ENCODE measurements at regions not wholly inside any gene's neighbourhood (a gene's known extent, or its start where the extent isn't known, plus 50 kb on each side); places are given as distances from the start of the nearest gene placed in this dataset.

DNA sequence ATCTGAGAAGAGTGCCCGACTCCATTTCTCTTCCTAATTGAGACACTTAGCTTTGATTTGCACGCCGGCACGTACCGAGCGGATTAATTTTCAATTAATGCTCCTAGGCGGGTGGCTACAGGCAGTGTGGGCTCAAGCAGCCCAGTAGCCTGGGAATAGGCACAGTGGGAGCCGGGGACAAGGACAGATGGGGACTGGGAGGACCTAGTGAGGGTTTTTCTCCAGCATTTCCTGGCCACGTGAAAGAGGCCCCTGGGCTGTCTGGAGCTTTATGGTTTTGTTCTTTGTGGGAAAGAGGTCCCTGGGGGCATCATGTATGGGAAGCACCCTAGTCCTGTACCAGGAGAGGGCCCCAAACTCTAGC is 78.6 kb upstream of the CSF3R start:
- ATAC-seq = no peak
- H3K27ac ChIP-seq = no peak overlapping the region
- DNase-seq (ENCODE audit: low read depth in 1 of 2, low spot score in 1 of 2) = no peak
- H3K4me2 ChIP-seq = no peak overlapping the region
- WGBS (ENCODE audit: missing lambda C conversion rate) = 61% methylated on average over 8 of the region's 9 CpGs
- H3K4me3 ChIP-seq = no peak overlapping the region
- no peaks in the 10 kb centered on the region for H3K4me1 ChIP-seq
- FAIRE-seq = no peak
- ChIA-PET CTCF (interaction anchor here (0.6 to 3.5 kb wide), 5 partner anchors 14 to 1227 kb away, joined by 3 to 18 read pairs (median 3); no protein-coding TSS in a partner anchor), POLR2A (no interaction called here)
- TF ChIP-seq HOXA7 (CRISPR knock-in tag; IDR thresholded peaks at IDR 0.05) = no peak
- no peak for TF ChIP-seq SREBF2 (IDR thresholded peaks at IDR 0.05)
- no peak for TF ChIP-seq MAZ (IDR thresholded peaks at IDR 0.05; ENCODE audit: borderline replicate concordance, low read depth, low read length)
- TF ChIP-seq, protein P1, sequence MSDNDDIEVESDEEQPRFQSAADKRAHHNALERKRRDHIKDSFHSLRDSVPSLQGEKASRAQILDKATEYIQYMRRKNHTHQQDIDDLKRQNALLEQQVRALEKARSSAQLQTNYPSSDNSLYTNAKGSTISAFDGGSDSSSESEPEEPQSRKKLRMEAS (IDR thresholded peaks at IDR 0.05) = no peak
- no peak for TF ChIP-seq MYC (IDR thresholded peaks at IDR 0.05; ENCODE audit: borderline replicate concordance, low read length)
- no peak for TF ChIP-seq POLR2A (IDR thresholded peaks at IDR 0.05; ENCODE audit: low read length)
- TF ChIP-seq EP300 (IDR thresholded peaks at IDR 0.05) = no peak
- no peak for TF ChIP-seq RFX5 (IDR thresholded peaks at IDR 0.05)
- H3K9me3 ChIP-seq = no peaks in the 10 kb centered on the region

DNA sequence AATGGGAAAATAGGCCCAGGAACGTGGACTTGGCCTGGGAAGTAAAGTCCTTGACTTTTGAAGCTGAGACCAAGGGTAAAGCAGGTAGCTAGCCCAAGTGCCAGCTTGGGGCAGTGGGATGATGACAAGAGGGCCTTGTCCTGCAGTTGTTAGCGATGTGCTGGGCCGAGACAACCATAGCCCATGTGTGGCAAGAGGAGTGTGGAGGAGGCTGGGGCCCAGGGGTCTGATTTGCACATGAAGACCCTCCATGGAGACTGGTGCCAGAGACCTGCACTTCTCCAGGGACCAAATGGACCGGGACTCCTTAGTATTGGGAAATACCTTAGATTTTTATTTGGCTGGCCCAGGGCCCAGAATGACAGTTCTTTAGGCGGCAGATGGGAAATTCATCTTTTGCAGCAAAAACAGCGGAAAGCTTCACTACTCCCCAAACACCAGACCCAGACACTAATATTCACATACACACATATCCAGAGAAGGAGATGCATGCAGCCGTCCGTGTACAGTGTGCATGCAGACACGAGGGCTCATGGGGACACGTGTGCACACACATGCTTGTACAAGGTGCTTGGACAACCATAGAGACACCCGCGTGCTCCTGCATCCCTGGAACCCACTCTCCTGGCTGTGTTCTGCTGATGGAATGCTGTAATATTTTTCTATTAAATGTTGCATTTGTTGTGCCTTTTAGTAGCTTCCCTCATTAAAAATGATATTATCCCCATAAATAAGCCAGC is 78.1 kb upstream of the CSF3R start:
- FAIRE-seq (no peak), DNase-seq (ENCODE audit: low read depth in 1 of 2, low spot score in 1 of 2) (no peak), ATAC-seq (no peak)
- H3K4me3 ChIP-seq = no peak overlapping the region
- ChIA-PET CTCF (interaction anchor here (0.6 to 3.5 kb wide), 4 partner anchors 15 to 1228 kb away, joined by 3 to 18 read pairs (median 3); no protein-coding TSS in a partner anchor), POLR2A (no interaction called here)
- WGBS (ENCODE audit: missing lambda C conversion rate) = 66% methylated on average over 11 of the region's 12 CpGs
- no peak overlapping the region for H3K27ac ChIP-seq
- H3K4me1 ChIP-seq = no peaks in the 10 kb centered on the region
- no peak overlapping the region for H3K4me2 ChIP-seq
- TF ChIP-seq, protein P2, sequence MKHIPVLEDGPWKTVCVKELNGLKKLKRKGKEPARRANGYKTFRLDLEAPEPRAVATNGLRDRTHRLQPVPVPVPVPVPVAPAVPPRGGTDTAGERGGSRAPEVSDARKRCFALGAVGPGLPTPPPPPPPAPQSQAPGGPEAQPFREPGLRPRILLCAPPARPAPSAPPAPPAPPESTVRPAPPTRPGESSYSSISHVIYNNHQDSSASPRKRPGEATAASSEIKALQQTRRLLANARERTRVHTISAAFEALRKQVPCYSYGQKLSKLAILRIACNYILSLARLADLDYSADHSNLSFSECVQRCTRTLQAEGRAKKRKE (CRISPR knock-in tag; IDR thresholded peaks at IDR 0.05; ENCODE audit: low read depth) = no peak
- TF ChIP-seq, protein P3, sequence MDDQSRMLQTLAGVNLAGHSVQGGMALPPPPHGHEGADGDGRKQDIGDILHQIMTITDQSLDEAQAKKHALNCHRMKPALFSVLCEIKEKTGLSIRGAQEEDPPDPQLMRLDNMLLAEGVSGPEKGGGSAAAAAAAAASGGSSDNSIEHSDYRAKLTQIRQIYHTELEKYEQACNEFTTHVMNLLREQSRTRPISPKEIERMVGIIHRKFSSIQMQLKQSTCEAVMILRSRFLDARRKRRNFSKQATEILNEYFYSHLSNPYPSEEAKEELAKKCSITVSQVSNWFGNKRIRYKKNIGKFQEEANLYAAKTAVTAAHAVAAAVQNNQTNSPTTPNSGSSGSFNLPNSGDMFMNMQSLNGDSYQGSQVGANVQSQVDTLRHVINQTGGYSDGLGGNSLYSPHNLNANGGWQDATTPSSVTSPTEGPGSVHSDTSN (IDR thresholded peaks at IDR 0.05) = no peak
- TF ChIP-seq TP53 (CRISPR knock-in tag; IDR thresholded peaks at IDR 0.05) (no peak), CBX8 (IDR thresholded peaks at IDR 0.05) (no peak), POLR2AphosphoS2 (conservative IDR thresholded peaks at IDR 0.05; ENCODE audit: low read length) (no peak), MAFK (IDR thresholded peaks at IDR 0.05; ENCODE audit: partially characterized antibody) (no peak), TFCP2L1 (CRISPR knock-in tag; IDR thresholded peaks at IDR 0.05) (no peak), HEYL (CRISPR knock-in tag; IDR thresholded peaks at IDR 0.05) (no peak), PHF8 (IDR thresholded peaks at IDR 0.05; ENCODE audit: borderline replicate concordance, low read depth) (no peak)
- TF ChIP-seq, protein P4, sequence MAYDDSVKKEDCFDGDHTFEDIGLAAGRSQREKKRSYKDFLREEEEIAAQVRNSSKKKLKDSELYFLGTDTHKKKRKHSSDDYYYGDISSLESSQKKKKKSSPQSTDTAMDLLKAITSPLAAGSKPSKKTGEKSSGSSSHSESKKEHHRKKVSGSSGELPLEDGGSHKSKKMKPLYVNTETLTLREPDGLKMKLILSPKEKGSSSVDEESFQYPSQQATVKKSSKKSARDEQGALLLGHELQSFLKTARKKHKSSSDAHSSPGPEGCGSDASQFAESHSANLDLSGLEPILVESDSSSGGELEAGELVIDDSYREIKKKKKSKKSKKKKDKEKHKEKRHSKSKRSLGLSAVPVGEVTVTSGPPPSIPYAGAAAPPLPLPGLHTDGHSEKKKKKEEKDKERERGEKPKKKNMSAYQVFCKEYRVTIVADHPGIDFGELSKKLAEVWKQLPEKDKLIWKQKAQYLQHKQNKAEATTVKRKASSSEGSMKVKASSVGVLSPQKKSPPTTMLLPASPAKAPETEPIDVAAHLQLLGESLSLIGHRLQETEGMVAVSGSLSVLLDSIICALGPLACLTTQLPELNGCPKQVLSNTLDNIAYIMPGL (CRISPR knock-in tag; IDR thresholded peaks at IDR 0.05; ENCODE audit: borderline replicate concordance) = no peak
- TF ChIP-seq, protein P5, sequence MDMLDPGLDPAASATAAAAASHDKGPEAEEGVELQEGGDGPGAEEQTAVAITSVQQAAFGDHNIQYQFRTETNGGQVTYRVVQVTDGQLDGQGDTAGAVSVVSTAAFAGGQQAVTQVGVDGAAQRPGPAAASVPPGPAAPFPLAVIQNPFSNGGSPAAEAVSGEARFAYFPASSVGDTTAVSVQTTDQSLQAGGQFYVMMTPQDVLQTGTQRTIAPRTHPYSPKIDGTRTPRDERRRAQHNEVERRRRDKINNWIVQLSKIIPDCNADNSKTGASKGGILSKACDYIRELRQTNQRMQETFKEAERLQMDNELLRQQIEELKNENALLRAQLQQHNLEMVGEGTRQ (IDR thresholded peaks at IDR 0.05) = no peak
- TF ChIP-seq, protein P6, sequence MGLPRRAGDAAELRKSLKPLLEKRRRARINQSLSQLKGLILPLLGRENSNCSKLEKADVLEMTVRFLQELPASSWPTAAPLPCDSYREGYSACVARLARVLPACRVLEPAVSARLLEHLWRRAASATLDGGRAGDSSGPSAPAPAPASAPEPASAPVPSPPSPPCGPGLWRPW (IDR thresholded peaks at IDR 0.05) = no peak
- TF ChIP-seq, protein P7, sequence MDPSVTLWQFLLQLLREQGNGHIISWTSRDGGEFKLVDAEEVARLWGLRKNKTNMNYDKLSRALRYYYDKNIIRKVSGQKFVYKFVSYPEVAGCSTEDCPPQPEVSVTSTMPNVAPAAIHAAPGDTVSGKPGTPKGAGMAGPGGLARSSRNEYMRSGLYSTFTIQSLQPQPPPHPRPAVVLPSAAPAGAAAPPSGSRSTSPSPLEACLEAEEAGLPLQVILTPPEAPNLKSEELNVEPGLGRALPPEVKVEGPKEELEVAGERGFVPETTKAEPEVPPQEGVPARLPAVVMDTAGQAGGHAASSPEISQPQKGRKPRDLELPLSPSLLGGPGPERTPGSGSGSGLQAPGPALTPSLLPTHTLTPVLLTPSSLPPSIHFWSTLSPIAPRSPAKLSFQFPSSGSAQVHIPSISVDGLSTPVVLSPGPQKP (IDR thresholded peaks at IDR 0.05; ENCODE audit: low read depth, low read length) = no peak
- H3K9me3 ChIP-seq = no peaks in the 10 kb centered on the region

All from A549 (cell line).